ENCODE measurements at regions not wholly inside any gene's neighbourhood (a gene's known extent, or its start where the extent isn't known, plus 50 kb on each side); places are given as distances from the start of the nearest gene placed in this dataset.

- 13 to 14% methylated on average over 9 of the region's 9 CpGs for WGBS, 2 donors
- Histone ChIP-seq H3K27ac (ENCODE audit: low read depth in 1 of 2, low read length in 1 of 2) (no peak overlapping the region), H3K4me3 (no peak overlapping the region), H3K9ac (ENCODE audit: insufficient read depth in 1 of 2, low read length in 2 of 2) (no peak overlapping the region), H3K36me3 (ENCODE audit: control insufficient read depth in 4 of 4, insufficient read depth in 4 of 4, low read length in 4 of 4) (no peaks in the 10 kb centered on the region), H3K27me3 (ENCODE audit: control insufficient read depth in 3 of 3, insufficient read depth in 3 of 3, low read length in 2 of 3) (peaks cover 18 to 99% (median 97%) of the 10 kb centered on the region in 3 donors), H3K9me3 (ENCODE audit: control insufficient read depth in 4 of 4, insufficient read depth in 3 of 4, low read length in 3 of 4) (peaks cover 0 to 2% (median 0%) of the 10 kb centered on the region in 4 donors), H3K4me1 (ENCODE audit: control insufficient read depth in 5 of 5, insufficient read depth in 5 of 5, low read length in 5 of 5) (peaks cover 0 to 17% (median 14%) of the 10 kb centered on the region in 5 donors)
- DNase-seq, result no peak
- no peak for ATAC-seq (ENCODE audit: insufficient read depth, low FRiP score)
- TF ChIP-seq, protein P1, sequence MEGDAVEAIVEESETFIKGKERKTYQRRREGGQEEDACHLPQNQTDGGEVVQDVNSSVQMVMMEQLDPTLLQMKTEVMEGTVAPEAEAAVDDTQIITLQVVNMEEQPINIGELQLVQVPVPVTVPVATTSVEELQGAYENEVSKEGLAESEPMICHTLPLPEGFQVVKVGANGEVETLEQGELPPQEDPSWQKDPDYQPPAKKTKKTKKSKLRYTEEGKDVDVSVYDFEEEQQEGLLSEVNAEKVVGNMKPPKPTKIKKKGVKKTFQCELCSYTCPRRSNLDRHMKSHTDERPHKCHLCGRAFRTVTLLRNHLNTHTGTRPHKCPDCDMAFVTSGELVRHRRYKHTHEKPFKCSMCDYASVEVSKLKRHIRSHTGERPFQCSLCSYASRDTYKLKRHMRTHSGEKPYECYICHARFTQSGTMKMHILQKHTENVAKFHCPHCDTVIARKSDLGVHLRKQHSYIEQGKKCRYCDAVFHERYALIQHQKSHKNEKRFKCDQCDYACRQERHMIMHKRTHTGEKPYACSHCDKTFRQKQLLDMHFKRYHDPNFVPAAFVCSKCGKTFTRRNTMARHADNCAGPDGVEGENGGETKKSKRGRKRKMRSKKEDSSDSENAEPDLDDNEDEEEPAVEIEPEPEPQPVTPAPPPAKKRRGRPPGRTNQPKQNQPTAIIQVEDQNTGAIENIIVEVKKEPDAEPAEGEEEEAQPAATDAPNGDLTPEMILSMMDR (IDR thresholded peaks at IDR 0.05; ENCODE audit: control extremely low read depth, extremely low read depth), result no peak
Measured at GRCh38 chr15:89405494-89405893, 70.9 kb upstream of the POLG start.

DNA sequence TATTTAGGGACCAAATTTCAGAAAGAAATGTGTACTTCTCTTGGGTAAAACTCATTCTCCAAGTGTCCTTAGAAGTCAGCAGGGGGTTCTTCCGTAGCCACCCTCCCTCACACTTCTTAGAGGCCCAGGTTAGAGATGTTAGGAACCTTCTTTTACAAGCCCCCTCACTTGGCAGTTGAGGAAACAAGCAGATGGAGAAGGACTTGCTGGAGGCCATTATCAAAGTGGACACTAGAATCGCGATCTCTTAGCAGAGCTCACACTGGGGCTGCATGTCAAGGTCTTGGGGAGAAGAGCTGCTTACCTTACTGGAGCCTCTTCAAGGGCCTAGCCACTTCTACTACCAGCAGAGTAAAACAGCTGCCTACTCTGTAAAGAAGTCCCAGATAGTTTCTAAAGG lies 69.4 kb upstream of the POLG start:
- 24 to 27% methylated on average over 3 of the region's 3 CpGs for WGBS, 2 donors
- H3K27me3 ChIP-seq (ENCODE audit: control insufficient read depth in 3 of 3, insufficient read depth in 3 of 3, low read length in 2 of 3), result peaks cover 22 to 93% (median 85%) of the 10 kb centered on the region in 3 donors
- DNase-seq, result no peak

GRCh38 chr15:89402518-89402805 lies 67.8 kb upstream of the POLG start:
- H3K9me3 ChIP-seq (ENCODE audit: control insufficient read depth in 4 of 4, insufficient read depth in 3 of 4, low read length in 3 of 4), result peaks cover 0 to 5% (median 0%) of the 10 kb centered on the region in 4 donors
- no peak for DNase-seq
- H3K36me3 ChIP-seq (ENCODE audit: control insufficient read depth in 4 of 4, insufficient read depth in 4 of 4, low read length in 4 of 4), result no peaks in the 10 kb centered on the region
- H3K27me3 ChIP-seq (ENCODE audit: control insufficient read depth in 3 of 3, insufficient read depth in 3 of 3, low read length in 2 of 3), result peaks cover 14 to 94% (median 85%) of the 10 kb centered on the region in 3 donors
- no peak overlapping the region for H3K4me3 ChIP-seq
- TF ChIP-seq, protein P1 (IDR thresholded peaks at IDR 0.05; ENCODE audit: control extremely low read depth, extremely low read depth), result no peak
- 5% methylated on average over 1 of the region's 1 CpG for WGBS, 2 donors
- no peak overlapping the region for H3K27ac ChIP-seq (ENCODE audit: low read depth in 1 of 2, low read length in 1 of 2)
- no peak overlapping the region for H3K9ac ChIP-seq (ENCODE audit: insufficient read depth in 1 of 2, low read length in 2 of 2)
- no peak for ATAC-seq (ENCODE audit: insufficient read depth, low FRiP score)
- H3K4me1 ChIP-seq (ENCODE audit: control insufficient read depth in 5 of 5, insufficient read depth in 5 of 5, low read length in 5 of 5), result peaks cover 0 to 12% (median 4%) of the 10 kb centered on the region in 5 donors

More for the DNA sequence above, 69.4 kb upstream of the POLG start:
- TF ChIP-seq, protein P1 (IDR thresholded peaks at IDR 0.05; ENCODE audit: control extremely low read depth, extremely low read depth), result no peak
- Histone ChIP-seq H3K36me3 (ENCODE audit: control insufficient read depth in 4 of 4, insufficient read depth in 4 of 4, low read length in 4 of 4) (no peaks in the 10 kb centered on the region), H3K27ac (ENCODE audit: low read depth in 1 of 2, low read length in 1 of 2) (no peak overlapping the region), H3K9me3 (ENCODE audit: control insufficient read depth in 4 of 4, insufficient read depth in 3 of 4, low read length in 3 of 4) (peaks cover 0 to 2% (median 0%) of the 10 kb centered on the region in 4 donors), H3K9ac (ENCODE audit: insufficient read depth in 1 of 2, low read length in 2 of 2) (no peak overlapping the region), H3K4me3 (no peak overlapping the region), H3K4me1 (ENCODE audit: control insufficient read depth in 5 of 5, insufficient read depth in 5 of 5, low read length in 5 of 5) (peaks cover 0 to 21% (median 10%) of the 10 kb centered on the region in 5 donors)
- ATAC-seq (ENCODE audit: insufficient read depth, low FRiP score), result no peak

All from lung (tissue), 11 donors.